Astrocyte (in vitro differentiated cells and primary cell): ENCODE measurements at regions not wholly inside any gene's neighbourhood (a gene's known extent, or its start where the extent isn't known, plus 50 kb on each side); places are given as distances from the start of the nearest gene placed in this dataset.

ENCODE experiments used
- DNase-seq: peaks from one replicate; pipeline ENCODE4 v3.0.0-alpha.2; 2010; ENCODE audit warnings: low read depth
- FAIRE-seq: peaks from 2 replicates; lab custom pipeline; 2011; peaks lifted over from hg19 to GRCh38; lab: Jason Lieb, UNC
- H2AFZ ChIP-seq: 2 replicates; pipeline ENCODE4 v1.6.0; 2012; ENCODE audit warnings: low read depth, low read length, inconsistent platforms
- H3K27ac ChIP-seq: 2 replicates; pipeline ENCODE4 v1.5.1; 2011; ENCODE audit warnings: low read depth, low read length, inconsistent platforms
- H3K27me3 ChIP-seq: 2 replicates; pipeline ENCODE4 v1.6.0; 2011; ENCODE audit warnings: low read length, inconsistent platforms; ENCODE audit not compliant: insufficient read depth
- H3K36me3 ChIP-seq: 2 replicates; pipeline ENCODE4 v1.5.1; 2011; ENCODE audit warnings: low read length, inconsistent platforms; ENCODE audit not compliant: insufficient read depth
- H3K4me1 ChIP-seq: 2 replicates; pipeline ENCODE4 v1.5.1; 2011; ENCODE audit warnings: low read length, inconsistent platforms; ENCODE audit not compliant: insufficient read depth
- H3K4me2 ChIP-seq: 2 replicates; pipeline ENCODE4 v1.6.0; 2012; ENCODE audit warnings: low read length, inconsistent platforms
- H3K4me3 ChIP-seq: 2 replicates; pipeline ENCODE4 v1.5.1; 2011; ENCODE audit warnings: low read depth, mild to moderate bottlenecking, low read length, inconsistent platforms; ENCODE audit not compliant: insufficient read depth
- H3K79me2 ChIP-seq: 2 replicates; pipeline ENCODE4 v1.6.0; 2012; ENCODE audit warnings: mild to moderate bottlenecking, low read length, inconsistent platforms; ENCODE audit not compliant: insufficient read depth
- H3K9ac ChIP-seq: 2 replicates; pipeline ENCODE4 v1.6.0; 2012; ENCODE audit warnings: mild to moderate bottlenecking, low read length, inconsistent platforms
- H3K9me3 ChIP-seq: 2 replicates; pipeline ENCODE4 v1.5.1; 2012; ENCODE audit warnings: low read depth, mild to moderate bottlenecking, low read length, inconsistent platforms; ENCODE audit not compliant: insufficient read depth
- H4K20me1 ChIP-seq: 2 replicates; pipeline ENCODE4 v1.6.0; 2012; ENCODE audit warnings: low read length, inconsistent platforms; ENCODE audit not compliant: insufficient read depth
- H3K27ac Mint-ChIP-seq: one replicate; pipeline ENCODE4 v1.8.0; 2021; ENCODE audit warnings: mild to moderate bottlenecking, mixed read lengths; ENCODE audit not compliant: unreplicated experiment
- H3K27me3 Mint-ChIP-seq: one replicate; pipeline ENCODE4 v1.8.0; 2021; ENCODE audit warnings: low read depth, mixed read lengths; ENCODE audit not compliant: unreplicated experiment
- H3K36me3 Mint-ChIP-seq: one replicate; pipeline ENCODE4 v1.8.0; 2021; ENCODE audit warnings: low read depth, mixed read lengths; ENCODE audit not compliant: unreplicated experiment
- H3K4me1 Mint-ChIP-seq: one replicate; pipeline ENCODE4 v1.8.0; 2021; ENCODE audit warnings: low read depth, mixed read lengths; ENCODE audit not compliant: unreplicated experiment
- H3K4me3 Mint-ChIP-seq: one replicate; pipeline ENCODE4 v1.8.0; 2021; ENCODE audit warnings: mild to moderate bottlenecking, moderate library complexity, mixed read lengths; ENCODE audit not compliant: unreplicated experiment
- H3K9me3 Mint-ChIP-seq: one replicate; pipeline ENCODE4 v1.8.0; 2021; ENCODE audit warnings: mild to moderate bottlenecking, mixed read lengths; ENCODE audit not compliant: unreplicated experiment
- CTCF ChIP-seq: IDR thresholded peaks from 2 replicates; pipeline ENCODE4 v1.5.1; 2011; ENCODE audit warnings: low read depth, mild to moderate bottlenecking, inconsistent platforms, low read length, moderate library complexity; ENCODE audit not compliant: insufficient read depth
- EZH2 ChIP-seq: IDR thresholded peaks from 2 replicates; pipeline ENCODE4 v1.6.1; 2012; ENCODE audit warnings: mild to moderate bottlenecking, low read length, inconsistent platforms; ENCODE audit not compliant: insufficient read depth

- Histone ChIP-seq H3K9me3 (peaks cover 3% of the 10 kb centered on the region), H3K27ac (no peak overlapping the region), H3K79me2 (no peaks in the 10 kb centered on the region), H4K20me1 (no peaks in the 10 kb centered on the region), H3K4me1 (no peaks in the 10 kb centered on the region), H3K36me3 (no peaks in the 10 kb centered on the region), H3K4me2 (no peak overlapping the region), H3K4me3 (no peak overlapping the region), H2AFZ (no peak overlapping the region), H3K9ac (no peak overlapping the region), H3K27me3 (no peaks in the 10 kb centered on the region)
- no peaks in the 10 kb centered on the region for H3K9me3 Mint-ChIP-seq
- H3K4me1 Mint-ChIP-seq: no peaks in the 10 kb centered on the region
- no peak overlapping the region for H3K4me3 Mint-ChIP-seq
- FAIRE-seq (no peak), DNase-seq (no peak)
- no peak for TF ChIP-seq CTCF
- TF ChIP-seq EZH2: no peak
- no peaks in the 10 kb centered on the region for H3K36me3 Mint-ChIP-seq
- no peak overlapping the region for H3K27ac Mint-ChIP-seq
- H3K27me3 Mint-ChIP-seq: no peaks in the 10 kb centered on the region
These were observed 197.0 kb downstream of the CPS1 start for GRCh38 chr2:210753386-210753785.

GRCh38 chr2:210756855-210757254 is 200.5 kb downstream of the CPS1 start:
- H4K20me1 ChIP-seq: no peaks in the 10 kb centered on the region
- no peak overlapping the region for H3K9ac ChIP-seq
- H3K27me3 ChIP-seq: no peaks in the 10 kb centered on the region
- no peak overlapping the region for H2AFZ ChIP-seq
- no peak overlapping the region for H3K27ac ChIP-seq
- no peak overlapping the region for H3K4me3 ChIP-seq
- no peaks in the 10 kb centered on the region for H3K36me3 ChIP-seq
- H3K4me2 ChIP-seq: no peak overlapping the region
- H3K79me2 ChIP-seq: no peaks in the 10 kb centered on the region
- DNase-seq: no peak
- no peaks in the 10 kb centered on the region for H3K4me1 ChIP-seq
- no peaks in the 10 kb centered on the region for H3K9me3 ChIP-seq
- Mint-ChIP-seq H3K4me3 (no peak overlapping the region), H3K27ac (no peak overlapping the region), H3K36me3 (no peaks in the 10 kb centered on the region), H3K4me1 (no peaks in the 10 kb centered on the region), H3K9me3 (no peaks in the 10 kb centered on the region), H3K27me3 (no peaks in the 10 kb centered on the region)
- TF ChIP-seq EZH2 (no peak), CTCF (no peak)
- FAIRE-seq: no peak

- Mint-ChIP-seq H3K4me3 (no peak overlapping the region), H3K9me3 (no peaks in the 10 kb centered on the region), H3K36me3 (no peaks in the 10 kb centered on the region), H3K4me1 (no peaks in the 10 kb centered on the region), H3K27ac (no peak overlapping the region), H3K27me3 (peaks cover 4% of the 10 kb centered on the region)
- no peak overlapping the region for H3K9ac ChIP-seq
- H3K27ac ChIP-seq: no peak overlapping the region
- TF ChIP-seq EZH2 (no peak), CTCF (no peak)
- DNase-seq: no peak
- no peaks in the 10 kb centered on the region for H3K27me3 ChIP-seq
- no peak overlapping the region for H3K4me3 ChIP-seq
- H3K79me2 ChIP-seq: no peaks in the 10 kb centered on the region
- H4K20me1 ChIP-seq: no peaks in the 10 kb centered on the region
- no peaks in the 10 kb centered on the region for H3K36me3 ChIP-seq
- H3K4me2 ChIP-seq: no peak overlapping the region
- FAIRE-seq: no peak
- H3K9me3 ChIP-seq: no peaks in the 10 kb centered on the region
- no peaks in the 10 kb centered on the region for H3K4me1 ChIP-seq
- H2AFZ ChIP-seq: no peak overlapping the region
These were observed 206.5 kb downstream of the CPS1 start for GRCh38 chr2:210762604-210763588.
